ENCODE measurements at regions not wholly inside any gene's neighbourhood (a gene's known extent, or its start where the extent isn't known, plus 50 kb on each side); places are given as distances from the start of the nearest gene placed in this dataset.

- no peak for TF ChIP-seq CGGBP1 (CRISPR knock-in tag; IDR thresholded peaks at IDR 0.05)
- TF ChIP-seq BCL6 (CRISPR knock-in tag; IDR thresholded peaks at IDR 0.05) = no peak
- TF ChIP-seq ZBTB43 (CRISPR knock-in tag; IDR thresholded peaks at IDR 0.05) = no peak
- no peak for TF ChIP-seq TCF7L2 (IDR thresholded peaks at IDR 0.05; ENCODE audit: low read depth, low read length)
- TF ChIP-seq CBFB (CRISPR knock-in tag; IDR thresholded peaks at IDR 0.05) = no peak
- TF ChIP-seq ZBTB40 (IDR thresholded peaks at IDR 0.05) = no peak
- TF ChIP-seq ZBTB40 (CRISPR knock-in tag; IDR thresholded peaks at IDR 0.05) = no peak
- no peak for TF ChIP-seq ZFP36 (IDR thresholded peaks at IDR 0.05; ENCODE audit: low read depth, low read length, partially characterized antibody)
- TF ChIP-seq CTCF (IDR thresholded peaks at IDR 0.05 in 2 of 3, conservative IDR thresholded peaks at IDR 0.05 in 1 of 3; ENCODE audit: insufficient read depth in 2 of 3, low read depth in 1 of 3, low read length in 3 of 3) = no peak
- TF ChIP-seq EP300 (IDR thresholded peaks at IDR 0.05; ENCODE audit: low read length) = no peak
- TF ChIP-seq NR3C1 (CRISPR knock-in tag; IDR thresholded peaks at IDR 0.05) = no peak
- TF ChIP-seq TAF1 (IDR thresholded peaks at IDR 0.05; ENCODE audit: control insufficient read depth, extremely low read depth, insufficient read depth, low read length, severe bottlenecking) = no peak
- TF ChIP-seq RFX5 (IDR thresholded peaks at IDR 0.05; ENCODE audit: low read depth, low read length) = no peak
- TF ChIP-seq ZNF699 (CRISPR knock-in tag; IDR thresholded peaks at IDR 0.05; ENCODE audit: insufficient replicate concordance) = no peak
- TF ChIP-seq MAZ (CRISPR knock-in tag; conservative IDR thresholded peaks at IDR 0.05 in 1 of 2, IDR thresholded peaks at IDR 0.05 in 1 of 2) = no peak
Measured at GRCh38 chr2:183283209-183283608, 159.0 kb downstream of the NUP35 start.
